ENCODE measurements at regions not wholly inside any gene's neighbourhood (a gene's known extent, or its start where the extent isn't known, plus 50 kb on each side); places are given as distances from the start of the nearest gene placed in this dataset.
"Not testable (repeated sequence)": the region's sequence is repeated elsewhere in the genome, so short reads cannot be mapped to it uniquely, and the experiment has no call there.

GRCh38 chr1:66478116-66478515, 55.8 kb upstream of the SGIP1 start:
- H3K27ac ChIP-seq: no peak overlapping the region
- no peak overlapping the region for H3K4me3 ChIP-seq
- H3K36me3 ChIP-seq: no peaks in the 10 kb centered on the region
- H3K9me3 ChIP-seq (ENCODE audit: low read depth): no peaks in the 10 kb centered on the region
- no peaks in the 10 kb centered on the region for H3K4me1 ChIP-seq (ENCODE audit: low read depth)
- peak in 1 of 2 donors; percentile 58 for DNase-seq (ENCODE audit: low read depth in 1 of 2, low spot score in 1 of 2)
- TF ChIP-seq CTCF (IDR thresholded peaks at IDR 0.05; ENCODE audit: low read depth, low read length): no peak
- H3K27me3 ChIP-seq: no peaks in the 10 kb centered on the region

- Histone ChIP-seq H3K27me3 (no peaks in the 10 kb centered on the region), H3K36me3 (no peaks in the 10 kb centered on the region), H3K4me1 (ENCODE audit: low read depth) (no peaks in the 10 kb centered on the region), H3K9me3 (ENCODE audit: low read depth) (no peaks in the 10 kb centered on the region), H3K4me3 (no peak overlapping the region), H3K27ac (no peak overlapping the region)
- no peak for DNase-seq (ENCODE audit: low read depth in 1 of 2, low spot score in 1 of 2)
- TF ChIP-seq CTCF (IDR thresholded peaks at IDR 0.05; ENCODE audit: low read depth, low read length): no peak
These were observed 53.8 kb upstream of the SGIP1 start for GRCh38 chr1:66480162-66480561.

- DNase-seq (ENCODE audit: low read depth in 1 of 2, low spot score in 1 of 2); H3K4me1 ChIP-seq (ENCODE audit: low read depth); H3K4me3 ChIP-seq; H3K27ac ChIP-seq; H3K36me3 ChIP-seq; H3K27me3 ChIP-seq; H3K9me3 ChIP-seq (ENCODE audit: low read depth): not testable (repeated sequence)
These were observed 52.7 kb upstream of the SGIP1 start for GRCh38 chr1:66481215-66481614.

Measured in cardiac muscle cell (in vitro differentiated cells and primary cell).